K562 (cell line): ENCODE measurements at regions not wholly inside any gene's neighbourhood (a gene's known extent, or its start where the extent isn't known, plus 50 kb on each side); places are given as distances from the start of the nearest gene placed in this dataset.

Experiments
- GTF2F1 ChIP-seq: IDR thresholded peaks from 2 replicates; pipeline ENCODE4 v1.6.1; 2011; ENCODE audit warnings: low read depth, low read length, improper control_type of control experiment
- NONO ChIP-seq, 2 experiments: fragments of 200-400 bp in 1 of 2; fragments of 450-650 bp in 1 of 2; formaldehyde crosslinking in 1 of 2; IDR thresholded peaks; 2 replicates each; pipeline ENCODE4 v1.6.1; 2017; ENCODE audit warnings: low read depth in 2 of 2, mild to moderate bottlenecking in 2 of 2, moderate library complexity in 2 of 2, low read length in 1 of 2
- NR2C1 ChIP-seq, 2 experiments: fragments of 450-650 bp; IDR thresholded peaks; 2 replicates each; pipeline ENCODE4 v1.6.1; 2017; ENCODE audit warnings: mild to moderate bottlenecking in 2 of 2, antibody characterized with exemption in 1 of 2, inconsistent platforms in 1 of 2, missing compliant biosample characterization in 1 of 2, missing genetic modification characterization in 1 of 2
- SMARCA5 ChIP-seq: fragments of 450-650 bp; IDR thresholded peaks from 2 replicates; pipeline ENCODE4 v1.6.1; 2016
- TF ChIP-seq, protein P1 (sequence below): fragments of 250-450 bp; sonication (Bioruptor Pico); IDR thresholded peaks from 2 replicates; pipeline ENCODE4 v1.5.0; 2021; ENCODE audit warnings: mild to moderate bottlenecking, borderline replicate concordance
- TF ChIP-seq, protein P2 (sequence below): fragments of 250-450 bp; sonication (Bioruptor Pico); IDR thresholded peaks from 2 replicates; pipeline ENCODE4 v1.9.0; 2021; ENCODE audit warnings: mild to moderate bottlenecking
- TF ChIP-seq, protein P3 (sequence below), 2 experiments: fragments of 450-650 bp in 1 of 2; IDR thresholded peaks; 2 replicates each; pipeline ENCODE4 v1.6.1; 2011 to 2017; ENCODE audit warnings: low read depth in 2 of 2, antibody characterized with exemption in 1 of 2, borderline replicate concordance in 1 of 2, low read length in 1 of 2, mild to moderate bottlenecking in 1 of 2, mixed read lengths in 1 of 2; ENCODE audit not compliant: control insufficient read depth in 1 of 2
- TF ChIP-seq, protein P4 (sequence below), 3 experiments: IDR thresholded peaks in 2 of 3; conservative IDR thresholded peaks in 1 of 3; 2 replicates each; pipeline ENCODE4 v1.5.1; 2011 to 2012; ENCODE audit warnings: low read length in 3 of 3, mild to moderate bottlenecking in 3 of 3, control low read depth in 2 of 3, improper control_type of control experiment in 1 of 3, inconsistent platforms in 1 of 3, low read depth in 1 of 3, mixed read lengths in 1 of 3, moderate library complexity in 1 of 3; ENCODE audit not compliant: insufficient read depth in 2 of 3
- TF ChIP-seq, protein P5 (sequence below): fragments of 250-450 bp; sonication (Bioruptor Pico); IDR thresholded peaks from 2 replicates; pipeline ENCODE4 v1.4.0; 2020; ENCODE audit warnings: mild to moderate bottlenecking

DNA sequence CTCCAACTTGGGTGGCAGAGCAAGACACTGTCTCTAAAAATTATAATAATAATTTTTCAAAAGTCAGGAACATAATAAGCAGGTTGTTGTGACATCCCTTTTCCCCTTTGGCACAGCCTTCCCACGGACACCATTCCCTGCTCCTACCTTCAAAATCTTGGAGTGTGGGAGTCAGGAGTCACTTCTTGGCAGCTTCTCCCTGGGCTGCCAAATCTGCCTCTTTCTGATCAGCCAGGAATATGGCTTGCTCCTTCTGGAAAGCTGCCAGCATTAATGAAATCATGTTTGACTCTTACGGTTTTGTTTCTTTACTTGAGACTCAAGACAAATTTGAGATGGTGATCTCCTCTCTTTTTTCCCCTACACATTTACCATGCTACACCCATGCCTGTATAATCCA lies 391.4 kb upstream of the SYT1 start:
- TF ChIP-seq SMARCA5 (no peak), GTF2F1 (no peak), NR2C1 (IDR thresholded peaks at IDR 0.05) (no peak), NR2C1 (tag; IDR thresholded peaks at IDR 0.05) (no peak), NONO (IDR thresholded peaks at IDR 0.05; ENCODE audit: low read depth in 2 of 2, low read length in 1 of 2) (no peak)
- TF ChIP-seq, protein P1, sequence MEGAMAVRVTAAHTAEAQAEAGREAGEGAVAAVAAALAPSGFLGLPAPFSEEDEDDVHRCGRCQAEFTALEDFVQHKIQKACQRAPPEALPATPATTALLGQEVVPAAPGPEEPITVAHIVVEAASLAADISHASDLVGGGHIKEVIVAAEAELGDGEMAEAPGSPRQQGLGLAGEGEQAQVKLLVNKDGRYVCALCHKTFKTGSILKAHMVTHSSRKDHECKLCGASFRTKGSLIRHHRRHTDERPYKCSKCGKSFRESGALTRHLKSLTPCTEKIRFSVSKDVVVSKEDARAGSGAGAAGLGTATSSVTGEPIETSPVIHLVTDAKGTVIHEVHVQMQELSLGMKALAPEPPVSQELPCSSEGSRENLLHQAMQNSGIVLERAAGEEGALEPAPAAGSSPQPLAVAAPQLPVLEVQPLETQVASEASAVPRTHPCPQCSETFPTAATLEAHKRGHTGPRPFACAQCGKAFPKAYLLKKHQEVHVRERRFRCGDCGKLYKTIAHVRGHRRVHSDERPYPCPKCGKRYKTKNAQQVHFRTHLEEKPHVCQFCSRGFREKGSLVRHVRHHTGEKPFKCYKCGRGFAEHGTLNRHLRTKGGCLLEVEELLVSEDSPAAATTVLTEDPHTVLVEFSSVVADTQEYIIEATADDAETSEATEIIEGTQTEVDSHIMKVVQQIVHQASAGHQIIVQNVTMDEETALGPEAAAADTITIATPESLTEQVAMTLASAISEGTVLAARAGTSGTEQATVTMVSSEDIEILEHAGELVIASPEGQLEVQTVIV: no peak
- TF ChIP-seq, protein P2, sequence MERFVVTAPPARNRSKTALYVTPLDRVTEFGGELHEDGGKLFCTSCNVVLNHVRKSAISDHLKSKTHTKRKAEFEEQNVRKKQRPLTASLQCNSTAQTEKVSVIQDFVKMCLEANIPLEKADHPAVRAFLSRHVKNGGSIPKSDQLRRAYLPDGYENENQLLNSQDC (CRISPR knock-in tag): no peak
- TF ChIP-seq, protein P3, sequence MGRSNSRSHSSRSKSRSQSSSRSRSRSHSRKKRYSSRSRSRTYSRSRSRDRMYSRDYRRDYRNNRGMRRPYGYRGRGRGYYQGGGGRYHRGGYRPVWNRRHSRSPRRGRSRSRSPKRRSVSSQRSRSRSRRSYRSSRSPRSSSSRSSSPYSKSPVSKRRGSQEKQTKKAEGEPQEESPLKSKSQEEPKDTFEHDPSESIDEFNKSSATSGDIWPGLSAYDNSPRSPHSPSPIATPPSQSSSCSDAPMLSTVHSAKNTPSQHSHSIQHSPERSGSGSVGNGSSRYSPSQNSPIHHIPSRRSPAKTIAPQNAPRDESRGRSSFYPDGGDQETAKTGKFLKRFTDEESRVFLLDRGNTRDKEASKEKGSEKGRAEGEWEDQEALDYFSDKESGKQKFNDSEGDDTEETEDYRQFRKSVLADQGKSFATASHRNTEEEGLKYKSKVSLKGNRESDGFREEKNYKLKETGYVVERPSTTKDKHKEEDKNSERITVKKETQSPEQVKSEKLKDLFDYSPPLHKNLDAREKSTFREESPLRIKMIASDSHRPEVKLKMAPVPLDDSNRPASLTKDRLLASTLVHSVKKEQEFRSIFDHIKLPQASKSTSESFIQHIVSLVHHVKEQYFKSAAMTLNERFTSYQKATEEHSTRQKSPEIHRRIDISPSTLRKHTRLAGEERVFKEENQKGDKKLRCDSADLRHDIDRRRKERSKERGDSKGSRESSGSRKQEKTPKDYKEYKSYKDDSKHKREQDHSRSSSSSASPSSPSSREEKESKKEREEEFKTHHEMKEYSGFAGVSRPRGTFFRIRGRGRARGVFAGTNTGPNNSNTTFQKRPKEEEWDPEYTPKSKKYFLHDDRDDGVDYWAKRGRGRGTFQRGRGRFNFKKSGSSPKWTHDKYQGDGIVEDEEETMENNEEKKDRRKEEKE (IDR thresholded peaks at IDR 0.05; ENCODE audit: borderline replicate concordance in 1 of 2, control insufficient read depth in 1 of 2, low read depth in 2 of 2, low read length in 1 of 2): no peak
- TF ChIP-seq, protein P4, sequence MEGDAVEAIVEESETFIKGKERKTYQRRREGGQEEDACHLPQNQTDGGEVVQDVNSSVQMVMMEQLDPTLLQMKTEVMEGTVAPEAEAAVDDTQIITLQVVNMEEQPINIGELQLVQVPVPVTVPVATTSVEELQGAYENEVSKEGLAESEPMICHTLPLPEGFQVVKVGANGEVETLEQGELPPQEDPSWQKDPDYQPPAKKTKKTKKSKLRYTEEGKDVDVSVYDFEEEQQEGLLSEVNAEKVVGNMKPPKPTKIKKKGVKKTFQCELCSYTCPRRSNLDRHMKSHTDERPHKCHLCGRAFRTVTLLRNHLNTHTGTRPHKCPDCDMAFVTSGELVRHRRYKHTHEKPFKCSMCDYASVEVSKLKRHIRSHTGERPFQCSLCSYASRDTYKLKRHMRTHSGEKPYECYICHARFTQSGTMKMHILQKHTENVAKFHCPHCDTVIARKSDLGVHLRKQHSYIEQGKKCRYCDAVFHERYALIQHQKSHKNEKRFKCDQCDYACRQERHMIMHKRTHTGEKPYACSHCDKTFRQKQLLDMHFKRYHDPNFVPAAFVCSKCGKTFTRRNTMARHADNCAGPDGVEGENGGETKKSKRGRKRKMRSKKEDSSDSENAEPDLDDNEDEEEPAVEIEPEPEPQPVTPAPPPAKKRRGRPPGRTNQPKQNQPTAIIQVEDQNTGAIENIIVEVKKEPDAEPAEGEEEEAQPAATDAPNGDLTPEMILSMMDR (IDR thresholded peaks at IDR 0.05 in 2 of 3, conservative IDR thresholded peaks at IDR 0.05 in 1 of 3; ENCODE audit: insufficient read depth in 2 of 3, low read depth in 1 of 3, low read length in 3 of 3): no peak
- TF ChIP-seq, protein P5, sequence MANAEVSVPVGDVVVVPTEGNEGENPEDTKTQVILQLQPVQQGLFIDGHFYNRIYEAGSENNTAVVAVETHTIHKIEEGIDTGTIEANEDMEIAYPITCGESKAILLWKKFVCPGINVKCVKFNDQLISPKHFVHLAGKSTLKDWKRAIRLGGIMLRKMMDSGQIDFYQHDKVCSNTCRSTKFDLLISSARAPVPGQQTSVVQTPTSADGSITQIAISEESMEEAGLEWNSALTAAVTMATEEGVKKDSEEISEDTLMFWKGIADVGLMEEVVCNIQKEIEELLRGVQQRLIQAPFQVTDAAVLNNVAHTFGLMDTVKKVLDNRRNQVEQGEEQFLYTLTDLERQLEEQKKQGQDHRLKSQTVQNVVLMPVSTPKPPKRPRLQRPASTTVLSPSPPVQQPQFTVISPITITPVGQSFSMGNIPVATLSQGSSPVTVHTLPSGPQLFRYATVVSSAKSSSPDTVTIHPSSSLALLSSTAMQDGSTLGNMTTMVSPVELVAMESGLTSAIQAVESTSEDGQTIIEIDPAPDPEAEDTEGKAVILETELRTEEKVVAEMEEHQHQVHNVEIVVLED: no peak
